Spinal cord (tissue), 9 donors: ENCODE measurements at regions not wholly inside any gene's neighbourhood (a gene's known extent, or its start where the extent isn't known, plus 50 kb on each side); places are given as distances from the start of the nearest gene placed in this dataset.

Experiments used
- DNase-seq, 6 donors: peaks; one replicate each; pipeline versions ENCODE4 v3.0.0 to v3.0.0-alpha.2; 2013 to 2015; ENCODE audit warnings: low spot score in 6 of 6, low read depth in 4 of 6
- H3K27ac ChIP-seq: one replicate; pipeline ENCODE4 v1.5.1; 2013; ENCODE audit warnings: low read depth, low read length, control low read depth
- H3K27me3 ChIP-seq: one replicate; pipeline ENCODE4 v1.6.1; 2013; ENCODE audit warnings: low read length; ENCODE audit not compliant: control insufficient read depth, insufficient read depth
- H3K36me3 ChIP-seq: one replicate; pipeline ENCODE4 v1.6.1; 2013; ENCODE audit warnings: low read length; ENCODE audit not compliant: control insufficient read depth, insufficient read depth
- H3K4me1 ChIP-seq: one replicate; pipeline ENCODE4 v1.6.1; 2013; ENCODE audit warnings: low read length; ENCODE audit not compliant: control insufficient read depth, insufficient read depth
- H3K4me3 ChIP-seq: one replicate; pipeline ENCODE4 v1.5.1; 2013; ENCODE audit warnings: low read depth, low read length, control low read depth
- H3K9me3 ChIP-seq: one replicate; pipeline ENCODE4 v1.6.1; 2013; ENCODE audit warnings: low read length; ENCODE audit not compliant: control insufficient read depth, insufficient read depth
- WGBS: methylation state at CpG from one replicate; pipeline ENCODE4 v1.1.5; 2013; ENCODE audit warnings: missing lambda C conversion rate; ENCODE audit not compliant: insufficient coverage; 5-methylcytosine and 5-hydroxymethylcytosine counted together
- donor health status: healthy.

DNA sequence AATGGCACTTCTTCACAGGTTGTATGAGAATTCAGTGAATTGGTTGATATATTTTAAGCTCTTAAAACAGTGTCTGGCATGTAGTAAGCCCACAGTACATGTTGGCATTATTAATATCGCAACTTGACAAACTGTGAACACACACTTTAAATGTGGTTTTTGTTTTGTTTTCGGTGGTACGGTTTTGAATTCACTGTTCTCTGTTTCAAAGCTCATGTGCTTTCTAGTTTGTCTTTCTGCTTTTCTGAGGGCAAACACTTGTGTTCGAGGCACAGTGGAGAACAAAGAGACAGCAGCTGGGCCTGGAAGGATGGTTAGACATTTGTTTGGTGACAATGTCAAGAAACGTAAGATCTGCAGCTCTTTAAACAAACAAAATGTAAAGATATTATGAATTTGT lies 276.5 kb upstream of the MC4R start:
- no peaks in the 10 kb centered on the region for H3K9me3 ChIP-seq
- no peak overlapping the region for H3K4me3 ChIP-seq
- no peaks in the 10 kb centered on the region for H3K27me3 ChIP-seq
- no peaks in the 10 kb centered on the region for H3K36me3 ChIP-seq
- H3K4me1 ChIP-seq, result no peaks in the 10 kb centered on the region
- DNase-seq, result peak in 2 of 6 donors; percentile 9 to 29
- 30% methylated on average over 2 of the region's 5 CpGs for WGBS
- no peak overlapping the region for H3K27ac ChIP-seq

DNA sequence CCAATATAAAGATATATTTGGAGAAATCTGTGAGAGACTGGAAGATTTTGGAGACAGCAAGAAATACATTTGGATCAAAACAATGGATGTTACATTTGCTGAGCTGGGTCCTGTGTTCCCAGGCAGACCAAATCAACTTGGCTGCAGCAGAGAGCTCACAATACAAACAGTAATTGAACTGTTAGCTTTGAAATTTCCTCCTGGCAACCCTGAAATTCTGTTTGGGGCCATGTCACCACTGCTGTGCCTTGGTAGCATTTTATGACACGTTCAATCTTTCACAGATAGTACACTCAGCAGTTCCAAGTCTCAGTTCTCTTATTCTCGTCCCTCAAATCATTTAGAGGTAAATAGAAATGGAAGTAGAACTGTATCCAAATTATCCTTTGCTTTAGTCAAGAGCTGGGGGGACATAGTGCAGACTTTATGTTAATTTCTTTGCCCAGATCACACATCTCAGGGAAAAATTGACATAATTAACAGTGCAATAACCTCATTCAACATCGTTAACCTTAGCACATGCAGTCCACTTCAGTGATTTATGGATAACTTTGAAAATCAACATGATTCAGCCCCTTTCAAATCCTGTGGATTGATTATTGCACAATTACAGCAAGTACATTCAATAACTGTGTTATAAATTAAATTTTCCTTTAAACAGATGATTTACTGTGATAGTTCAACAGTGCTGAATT lies 277.4 kb upstream of the MC4R start:
- no peaks in the 10 kb centered on the region for H3K9me3 ChIP-seq
- no peak overlapping the region for H3K4me3 ChIP-seq
- H3K4me1 ChIP-seq, result no peaks in the 10 kb centered on the region
- no peaks in the 10 kb centered on the region for H3K36me3 ChIP-seq
- peak in 4 of 6 donors; percentile 15 to 69 (median 25) for DNase-seq
- WGBS, result no CpG with 5 or more reads among the region's 3 CpGs
- H3K27ac ChIP-seq, result no peak overlapping the region
- no peaks in the 10 kb centered on the region for H3K27me3 ChIP-seq

DNA sequence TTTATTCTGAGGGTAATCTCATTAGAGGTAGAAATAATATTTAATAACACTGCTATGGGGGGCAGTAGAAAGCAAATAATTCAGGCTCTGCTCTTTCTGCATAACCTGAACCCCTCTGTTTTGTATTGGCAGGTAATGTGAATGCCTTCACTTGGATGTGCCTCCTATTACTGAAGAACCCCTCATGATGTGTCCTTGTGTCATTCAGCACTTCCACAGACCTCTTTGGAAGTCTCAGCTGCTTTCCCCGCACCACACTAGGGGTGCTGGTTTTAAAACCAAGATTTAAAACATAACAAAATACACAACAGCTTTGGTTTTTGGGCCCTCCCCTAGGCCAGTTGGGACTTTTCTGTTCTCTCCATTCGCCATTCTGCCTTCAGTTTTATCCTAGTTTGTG lies 281.7 kb upstream of the MC4R start:
- no CpG with 5 or more reads among the region's 2 CpGs for WGBS
- H3K27me3 ChIP-seq, result no peaks in the 10 kb centered on the region

DNA sequence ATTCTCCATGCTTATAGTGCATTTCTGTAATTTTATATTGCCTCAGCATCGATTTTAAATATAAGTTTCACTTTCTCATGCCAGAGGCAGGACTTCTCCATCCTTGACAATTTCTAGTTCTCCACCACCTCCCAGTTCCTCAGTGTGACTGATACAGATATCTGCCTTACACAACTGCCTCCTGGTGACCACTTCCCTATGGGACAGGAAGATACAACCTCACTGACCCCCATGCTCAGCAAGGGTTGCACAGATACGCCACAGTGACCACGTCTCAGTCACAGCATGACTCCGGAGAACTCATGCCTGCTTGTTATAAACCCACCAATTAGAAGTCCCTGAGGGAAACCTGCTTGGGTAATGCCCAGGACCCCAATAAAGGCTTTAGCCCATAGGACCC lies 284.0 kb upstream of the MC4R start:
- Histone ChIP-seq H3K36me3 (no peaks in the 10 kb centered on the region), H3K27ac (no peak overlapping the region), H3K4me1 (no peaks in the 10 kb centered on the region), H3K27me3 (no peaks in the 10 kb centered on the region), H3K9me3 (no peaks in the 10 kb centered on the region), H3K4me3 (no peak overlapping the region)
- 80% methylated on average over 3 of the region's 4 CpGs for WGBS
- DNase-seq, result no peak

More for the DNA sequence above, 281.7 kb upstream of the MC4R start:
- no peak for DNase-seq
- Histone ChIP-seq H3K27ac (no peak overlapping the region), H3K4me1 (no peaks in the 10 kb centered on the region), H3K9me3 (no peaks in the 10 kb centered on the region), H3K36me3 (no peaks in the 10 kb centered on the region), H3K4me3 (no peak overlapping the region)

DNA sequence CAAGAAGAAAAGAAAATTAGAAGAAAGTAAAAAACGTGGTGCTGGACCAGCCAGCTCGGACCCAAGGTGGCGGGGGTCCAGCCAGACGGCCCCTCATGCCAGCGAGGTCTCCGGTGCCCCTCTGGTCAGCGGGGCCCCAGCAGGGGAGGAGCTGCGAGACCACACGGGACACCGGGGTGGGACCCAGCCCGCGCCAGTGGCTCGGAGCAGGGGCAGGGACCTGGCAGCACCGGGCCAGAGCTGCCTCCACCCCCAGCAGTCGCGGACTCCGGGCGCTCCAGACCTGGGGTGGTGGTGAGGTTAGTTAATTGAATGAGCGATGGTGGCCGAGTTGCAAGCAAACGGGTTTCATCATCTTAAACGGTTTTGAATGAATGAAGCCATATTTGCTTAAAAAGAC lies 289.9 kb upstream of the MC4R start:
- H3K4me3 ChIP-seq, result no peak overlapping the region
- WGBS, result 93% methylated on average over 14 of the region's 22 CpGs
- H3K4me1 ChIP-seq, result no peaks in the 10 kb centered on the region
- no peak overlapping the region for H3K27ac ChIP-seq
- H3K36me3 ChIP-seq, result no peaks in the 10 kb centered on the region
- DNase-seq, result no peak
- no peaks in the 10 kb centered on the region for H3K27me3 ChIP-seq
- no peaks in the 10 kb centered on the region for H3K9me3 ChIP-seq

DNA sequence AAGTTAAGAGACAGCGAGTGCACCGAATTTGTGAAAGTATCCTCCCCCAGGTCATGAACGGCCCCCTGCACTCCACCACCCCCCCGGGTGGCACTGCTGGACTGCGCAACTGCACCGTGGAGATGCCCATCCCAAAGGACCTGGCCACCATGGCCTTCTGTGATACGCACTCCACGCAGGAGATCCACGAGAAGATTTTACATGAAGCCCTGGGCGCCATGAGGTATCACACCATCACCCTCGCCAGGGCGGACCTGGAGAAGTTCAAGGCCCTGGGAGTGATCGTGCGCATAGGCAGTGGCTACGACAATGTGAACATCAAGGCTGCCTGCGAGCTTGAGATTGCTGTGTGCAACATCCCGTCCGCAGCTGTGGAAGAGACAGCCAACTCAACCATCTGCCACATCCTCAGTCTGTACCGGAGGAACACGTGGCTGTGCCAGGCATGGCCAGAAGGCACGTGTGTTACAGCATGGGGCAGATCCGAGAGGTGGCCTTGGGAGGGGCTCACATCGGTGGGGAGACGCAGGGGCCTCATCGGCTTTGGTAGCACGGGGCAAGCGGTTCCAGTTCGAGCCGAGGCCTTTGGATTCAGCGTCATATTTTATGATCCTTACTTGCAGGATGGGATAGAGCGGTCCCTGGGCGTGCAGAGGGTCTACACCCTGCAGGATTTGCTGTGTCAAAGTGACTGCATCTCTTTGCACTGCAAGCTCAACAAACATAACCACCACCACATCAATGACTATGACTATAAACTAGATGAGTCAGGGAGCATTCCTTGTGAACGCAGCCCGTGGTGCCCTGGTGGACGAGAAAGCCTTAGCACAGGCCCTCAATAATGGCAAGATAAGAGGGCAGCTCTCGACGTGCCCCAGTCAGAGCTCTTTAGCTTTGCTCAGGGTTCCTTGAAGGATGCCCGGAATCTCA lies 290.8 kb upstream of the MC4R start:
- no peak overlapping the region for H3K4me3 ChIP-seq
- 96% methylated on average over 38 of the region's 38 CpGs for WGBS
- no peaks in the 10 kb centered on the region for H3K4me1 ChIP-seq
- H3K27ac ChIP-seq, result no peak overlapping the region
- no peaks in the 10 kb centered on the region for H3K9me3 ChIP-seq
- no peaks in the 10 kb centered on the region for H3K36me3 ChIP-seq
- DNase-seq, result no peak
- no peaks in the 10 kb centered on the region for H3K27me3 ChIP-seq

DNA sequence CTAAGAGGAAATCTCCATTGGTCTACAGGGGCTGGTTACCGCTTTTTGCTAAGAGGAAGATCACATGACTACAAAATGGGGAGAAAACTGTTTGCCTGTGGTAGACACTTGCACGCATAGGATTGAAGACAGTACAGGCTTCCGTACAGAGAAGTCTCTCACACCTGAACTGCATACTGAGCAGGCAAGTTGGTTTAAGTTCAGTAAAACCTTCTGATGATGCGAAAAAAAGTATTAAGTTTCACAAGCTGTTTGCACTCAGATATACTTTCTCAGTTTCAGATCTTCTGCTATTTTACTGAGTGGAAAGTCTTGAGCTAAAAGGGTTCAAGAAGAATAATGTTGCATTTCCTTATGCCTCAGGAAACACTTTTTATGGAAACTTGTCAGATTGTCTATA lies 292.2 kb upstream of the MC4R start:
- H3K4me1 ChIP-seq, result no peaks in the 10 kb centered on the region
- H3K36me3 ChIP-seq, result no peaks in the 10 kb centered on the region
- 80% methylated on average over 2 of the region's 4 CpGs for WGBS
- no peaks in the 10 kb centered on the region for H3K27me3 ChIP-seq
- H3K9me3 ChIP-seq, result no peaks in the 10 kb centered on the region
- H3K4me3 ChIP-seq, result no peak overlapping the region
- H3K27ac ChIP-seq, result no peak overlapping the region
- no peak for DNase-seq

DNA sequence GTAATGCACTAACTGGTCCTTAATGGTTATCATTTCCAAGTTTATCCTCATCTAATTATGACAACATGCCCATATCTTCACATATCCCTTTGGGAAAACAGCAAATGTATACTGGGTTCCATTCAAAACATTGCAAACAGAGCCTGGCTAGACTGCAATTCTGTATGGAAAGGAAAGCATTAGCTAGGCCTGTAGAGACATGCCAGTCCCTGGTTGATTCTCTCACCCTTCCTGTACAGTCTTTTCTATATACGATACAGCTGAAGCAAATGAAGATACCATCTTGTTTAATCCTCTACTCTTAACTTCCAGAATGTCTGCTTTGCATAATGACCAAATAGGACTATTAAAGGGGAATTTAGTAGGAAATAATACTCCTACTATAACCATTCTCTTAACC lies 294.4 kb upstream of the MC4R start:
- Histone ChIP-seq H3K4me3 (no peak overlapping the region), H3K27ac (no peak overlapping the region), H3K36me3 (no peaks in the 10 kb centered on the region), H3K4me1 (no peaks in the 10 kb centered on the region), H3K9me3 (no peaks in the 10 kb centered on the region), H3K27me3 (no peaks in the 10 kb centered on the region)
- no peak for DNase-seq
- WGBS, result no CpG with 5 or more reads among the region's 1 CpG

DNA sequence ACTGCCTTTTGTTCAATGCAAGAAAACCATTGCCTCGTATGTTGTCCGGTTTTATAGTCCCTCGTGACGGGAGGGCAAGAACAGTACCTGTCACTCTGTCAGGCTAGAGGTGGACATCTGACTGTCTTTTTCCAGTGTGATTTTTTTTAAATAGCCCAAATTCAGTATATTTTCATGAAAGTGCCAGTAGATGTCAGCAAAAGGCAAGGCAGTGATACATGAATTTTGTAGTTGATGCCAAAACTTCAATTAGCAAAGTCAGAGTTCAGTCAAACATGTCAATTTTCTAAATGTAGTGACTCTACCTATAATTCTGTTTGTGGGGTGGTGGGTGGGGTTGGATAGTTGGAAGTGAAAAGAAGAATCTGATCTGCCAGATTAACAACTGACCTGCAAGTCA lies 296.0 kb upstream of the MC4R start:
- Histone ChIP-seq H3K27ac (no peak overlapping the region), H3K4me1 (no peaks in the 10 kb centered on the region), H3K27me3 (no peaks in the 10 kb centered on the region), H3K36me3 (no peaks in the 10 kb centered on the region), H3K9me3 (no peaks in the 10 kb centered on the region), H3K4me3 (no peak overlapping the region)
- 83% methylated on average over 4 of the region's 4 CpGs for WGBS
- peak in 2 of 6 donors; percentile 18 to 60 for DNase-seq

DNA sequence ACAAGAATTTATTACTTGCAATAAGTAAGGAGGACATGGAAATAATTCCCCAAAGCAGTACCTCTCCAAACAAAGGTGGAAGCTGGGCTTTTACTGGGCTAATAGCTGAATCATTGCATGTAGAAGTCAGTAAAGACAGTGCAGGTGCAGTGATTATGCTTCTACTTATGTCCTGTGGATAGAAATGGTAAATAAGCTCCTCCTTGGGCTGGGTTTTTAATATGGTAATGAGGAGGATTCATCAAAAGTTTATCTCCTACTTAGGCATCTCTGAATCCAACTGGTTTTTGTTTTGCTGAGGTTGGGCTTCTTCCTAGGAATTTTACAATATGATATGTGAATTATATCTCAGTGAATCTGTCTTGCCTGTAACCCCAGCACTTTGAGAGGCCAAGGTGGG lies 297.4 kb upstream of the MC4R start:
- Histone ChIP-seq H3K27me3 (no peaks in the 10 kb centered on the region), H3K4me1 (no peaks in the 10 kb centered on the region), H3K36me3 (no peaks in the 10 kb centered on the region), H3K4me3 (no peak overlapping the region), H3K9me3 (no peaks in the 10 kb centered on the region), H3K27ac (no peak overlapping the region)
- DNase-seq, result no peak
